ENCODE measurements at regions not wholly inside any gene's neighbourhood (a gene's known extent, or its start where the extent isn't known, plus 50 kb on each side); places are given as distances from the start of the nearest gene placed in this dataset.

- no peaks in the 10 kb centered on the region for H3K27me3 Mint-ChIP-seq
- no peak overlapping the region for H3K4me3 Mint-ChIP-seq
- H3K36me3 Mint-ChIP-seq, result no peaks in the 10 kb centered on the region
- H3K9me3 Mint-ChIP-seq, result no peaks in the 10 kb centered on the region
- peaks cover 79% of the 10 kb centered on the region for H3K4me1 Mint-ChIP-seq
- peak overlapping the region; percentile 91 for H3K27ac Mint-ChIP-seq
- peak; percentile 91 for ATAC-seq
Observed at GRCh38 chr6:87922947-87923330, 124.7 kb upstream of the SPACA1 start.

- Mint-ChIP-seq H3K27me3 (no peaks in the 10 kb centered on the region), H3K27ac (peak overlapping the region; percentile 91), H3K36me3 (no peaks in the 10 kb centered on the region), H3K9me3 (no peaks in the 10 kb centered on the region), H3K4me3 (peak overlapping the region; percentile 6), H3K4me1 (peaks cover 79% of the 10 kb centered on the region)
- ATAC-seq, result peak; percentile 9
Observed at GRCh38 chr6:87922196-87922946, 125.3 kb upstream of the SPACA1 start.

GRCh38 chr6:87921034-87921433, 126.6 kb upstream of the SPACA1 start:
- Mint-ChIP-seq H3K4me3 (no peak overlapping the region), H3K4me1 (peaks cover 74% of the 10 kb centered on the region), H3K27ac (peak overlapping the region; percentile 91), H3K9me3 (no peaks in the 10 kb centered on the region), H3K27me3 (no peaks in the 10 kb centered on the region), H3K36me3 (no peaks in the 10 kb centered on the region)
- ATAC-seq, result no peak

- Mint-ChIP-seq H3K27ac (peak overlapping the region; percentile 91), H3K27me3 (no peaks in the 10 kb centered on the region), H3K4me1 (peaks cover 66% of the 10 kb centered on the region), H3K36me3 (no peaks in the 10 kb centered on the region), H3K4me3 (no peak overlapping the region), H3K9me3 (no peaks in the 10 kb centered on the region)
- no peak for ATAC-seq
Observed at GRCh38 chr6:87920245-87920644, 127.4 kb upstream of the SPACA1 start.

GRCh38 chr6:87919416-87919815, 128.2 kb upstream of the SPACA1 start:
- Mint-ChIP-seq H3K9me3 (no peaks in the 10 kb centered on the region), H3K27me3 (no peaks in the 10 kb centered on the region), H3K27ac (peak overlapping the region; percentile 91), H3K4me3 (no peak overlapping the region), H3K36me3 (no peaks in the 10 kb centered on the region), H3K4me1 (peaks cover 62% of the 10 kb centered on the region)
- ATAC-seq, result no peak

GRCh38 chr6:87919001-87919400, 128.6 kb upstream of the SPACA1 start:
- Mint-ChIP-seq H3K27me3 (no peaks in the 10 kb centered on the region), H3K4me3 (no peak overlapping the region)

GRCh38 chr6:87918461-87918941, 129.1 kb upstream of the SPACA1 start:
- no peaks in the 10 kb centered on the region for H3K36me3 Mint-ChIP-seq
- H3K27ac Mint-ChIP-seq, result no peak overlapping the region
- no peaks in the 10 kb centered on the region for H3K9me3 Mint-ChIP-seq
- ATAC-seq, result no peak
- peaks cover 53% of the 10 kb centered on the region for H3K4me1 Mint-ChIP-seq
- no peaks in the 10 kb centered on the region for H3K27me3 Mint-ChIP-seq
- H3K4me3 Mint-ChIP-seq, result no peak overlapping the region

More at GRCh38 chr6:87919001-87919400, 128.6 kb upstream of the SPACA1 start:
- no peaks in the 10 kb centered on the region for H3K9me3 Mint-ChIP-seq
- peaks cover 58% of the 10 kb centered on the region for H3K4me1 Mint-ChIP-seq
- no peaks in the 10 kb centered on the region for H3K36me3 Mint-ChIP-seq
- ATAC-seq, result no peak
- H3K27ac Mint-ChIP-seq, result no peak overlapping the region

- no peaks in the 10 kb centered on the region for H3K9me3 Mint-ChIP-seq
- no peak overlapping the region for H3K27ac Mint-ChIP-seq
- H3K36me3 Mint-ChIP-seq, result no peaks in the 10 kb centered on the region
- no peak overlapping the region for H3K4me3 Mint-ChIP-seq
- H3K27me3 Mint-ChIP-seq, result no peaks in the 10 kb centered on the region
- H3K4me1 Mint-ChIP-seq, result peaks cover 47% of the 10 kb centered on the region
- ATAC-seq, result no peak
Observed at GRCh38 chr6:87917886-87918285, 129.8 kb upstream of the SPACA1 start.

- H3K4me3 Mint-ChIP-seq, result no peak overlapping the region
- no peak for ATAC-seq
- H3K4me1 Mint-ChIP-seq, result peaks cover 32% of the 10 kb centered on the region
- no peaks in the 10 kb centered on the region for H3K27me3 Mint-ChIP-seq
- H3K36me3 Mint-ChIP-seq, result no peaks in the 10 kb centered on the region
- H3K27ac Mint-ChIP-seq, result peak overlapping the region; percentile 19
- H3K9me3 Mint-ChIP-seq, result no peaks in the 10 kb centered on the region
Observed at GRCh38 chr6:87916446-87916845, 131.2 kb upstream of the SPACA1 start.

GRCh38 chr6:87914637-87915395, 132.8 kb upstream of the SPACA1 start:
- Mint-ChIP-seq H3K9me3 (no peaks in the 10 kb centered on the region), H3K36me3 (no peaks in the 10 kb centered on the region), H3K27me3 (no peaks in the 10 kb centered on the region), H3K4me1 (peaks cover 16% of the 10 kb centered on the region), H3K4me3 (no peak overlapping the region), H3K27ac (no peak overlapping the region)
- ATAC-seq, result peak; percentile 83

GRCh38 chr6:87913974-87914373, 133.7 kb upstream of the SPACA1 start:
- peak overlapping the region; percentile 33 for H3K27ac Mint-ChIP-seq
- no peaks in the 10 kb centered on the region for H3K27me3 Mint-ChIP-seq
- H3K4me1 Mint-ChIP-seq, result peaks cover 8% of the 10 kb centered on the region
- no peaks in the 10 kb centered on the region for H3K36me3 Mint-ChIP-seq
- no peaks in the 10 kb centered on the region for H3K9me3 Mint-ChIP-seq
- no peak overlapping the region for H3K4me3 Mint-ChIP-seq
- ATAC-seq, result no peak

GRCh38 chr6:87912102-87912501, 135.5 kb upstream of the SPACA1 start:
- Mint-ChIP-seq H3K36me3 (no peaks in the 10 kb centered on the region), H3K9me3 (no peaks in the 10 kb centered on the region), H3K27ac (no peak overlapping the region), H3K27me3 (no peaks in the 10 kb centered on the region), H3K4me3 (no peak overlapping the region), H3K4me1 (peaks cover 10% of the 10 kb centered on the region)
- no peak for ATAC-seq

- H3K27ac Mint-ChIP-seq, result no peak overlapping the region
- no peak for ATAC-seq
- H3K9me3 Mint-ChIP-seq, result no peaks in the 10 kb centered on the region
- H3K4me3 Mint-ChIP-seq, result no peak overlapping the region
- H3K27me3 Mint-ChIP-seq, result no peaks in the 10 kb centered on the region
- no peaks in the 10 kb centered on the region for H3K36me3 Mint-ChIP-seq
- H3K4me1 Mint-ChIP-seq, result peaks cover 26% of the 10 kb centered on the region
Observed at GRCh38 chr6:87909849-87910248, 137.8 kb upstream of the SPACA1 start.

GRCh38 chr6:87908978-87909811, 138.4 kb upstream of the SPACA1 start:
- no peaks in the 10 kb centered on the region for H3K27me3 Mint-ChIP-seq
- H3K4me3 Mint-ChIP-seq, result no peak overlapping the region
- H3K27ac Mint-ChIP-seq, result peak overlapping the region; percentile 59
- H3K9me3 Mint-ChIP-seq, result no peaks in the 10 kb centered on the region
- H3K36me3 Mint-ChIP-seq, result no peaks in the 10 kb centered on the region
- peaks cover 24% of the 10 kb centered on the region for H3K4me1 Mint-ChIP-seq
- ATAC-seq, result no peak

GRCh38 chr6:87907521-87907920, 140.1 kb upstream of the SPACA1 start:
- no peaks in the 10 kb centered on the region for H3K36me3 Mint-ChIP-seq
- no peaks in the 10 kb centered on the region for H3K9me3 Mint-ChIP-seq
- no peaks in the 10 kb centered on the region for H3K27me3 Mint-ChIP-seq
- no peak overlapping the region for H3K4me3 Mint-ChIP-seq
- peak; percentile 67 for ATAC-seq
- H3K27ac Mint-ChIP-seq, result peak overlapping the region; percentile 59
- peaks cover 24% of the 10 kb centered on the region for H3K4me1 Mint-ChIP-seq

Data from stimulated activated memory B cell treated with anti-CD40 and anti-IgM and Interleukin-4, amounts not matched to agents 10 μg/mL and 1 μg/mL and 100 μg/mL, for 72 hours (primary cell).